HG02973 (cell line): ENCODE measurements at regions not wholly inside any gene's neighbourhood (a gene's known extent, or its start where the extent isn't known, plus 50 kb on each side); places are given as distances from the start of the nearest gene placed in this dataset.

Experiments
- ATAC-seq: cut with Tn5 transposase; IDR thresholded peaks from one replicate; pipeline ENCODE4 v1.9.1; 2021; ENCODE audit warnings: moderate library complexity; ENCODE audit not compliant: unreplicated experiment

GRCh38 chr11:32161293-32161692 lies 70.4 kb downstream of the RCN1 start:
- ATAC-seq: no peak

GRCh38 chr11:32162351-32162750 lies 71.5 kb downstream of the RCN1 start:
- ATAC-seq: no peak

- no peak for ATAC-seq
These were observed 72.0 kb downstream of the RCN1 start for GRCh38 chr11:32162906-32163305.

- no peak for ATAC-seq
These were observed 72.7 kb downstream of the RCN1 start for GRCh38 chr11:32163557-32163956.

GRCh38 chr11:32164836-32165235 lies 74.0 kb downstream of the RCN1 start:
- no peak for ATAC-seq

GRCh38 chr11:32168924-32169323 lies 78.0 kb downstream of the RCN1 start:
- no peak for ATAC-seq

- ATAC-seq: no peak
These were observed 80.6 kb downstream of the RCN1 start for GRCh38 chr11:32171445-32171844.

GRCh38 chr11:32172041-32172847 lies 81.4 kb downstream of the RCN1 start:
- no peak for ATAC-seq

GRCh38 chr11:32172848-32173834 lies 82.3 kb downstream of the RCN1 start:
- ATAC-seq: no peak

GRCh38 chr11:32173977-32174376 lies 83.1 kb downstream of the RCN1 start:
- no peak for ATAC-seq

- peak; percentile 81 for ATAC-seq
These were observed 85.5 kb downstream of the RCN1 start for GRCh38 chr11:32176223-32176934.

GRCh38 chr11:32178692-32179091 lies 87.8 kb downstream of the RCN1 start:
- no peak for ATAC-seq

GRCh38 chr11:32183512-32183911 lies 92.6 kb downstream of the RCN1 start:
- no peak for ATAC-seq

GRCh38 chr11:32184041-32184722 lies 93.3 kb downstream of the RCN1 start:
- ATAC-seq: peak; percentile 22

- ATAC-seq: peak; percentile 73
These were observed 94.0 kb downstream of the RCN1 start for GRCh38 chr11:32184723-32185376.

GRCh38 chr11:32186118-32186517 lies 95.2 kb downstream of the RCN1 start:
- no peak for ATAC-seq

- no peak for ATAC-seq
These were observed 96.2 kb downstream of the RCN1 start for GRCh38 chr11:32187111-32187510.

GRCh38 chr11:32188785-32189184 lies 97.9 kb downstream of the RCN1 start:
- no peak for ATAC-seq

- no peak for ATAC-seq
These were observed 105.3 kb downstream of the RCN1 start for GRCh38 chr11:32196137-32196536.

GRCh38 chr11:32198053-32198452 lies 107.2 kb downstream of the RCN1 start:
- ATAC-seq: no peak
